GM12873 (cell line): ENCODE measurements at regions not wholly inside any gene's neighbourhood (a gene's known extent, or its start where the extent isn't known, plus 50 kb on each side); places are given as distances from the start of the nearest gene placed in this dataset.

ENCODE experiments used
- TF ChIP-seq, protein P1 (sequence below): IDR thresholded peaks from 2 replicates; pipeline ENCODE4 v1.5.1; 2012; ENCODE audit warnings: low read depth, mild to moderate bottlenecking, moderate library complexity, low read length, control low read depth; ENCODE audit not compliant: insufficient read depth; ENCODE audit errors: missing control alignments

DNA sequence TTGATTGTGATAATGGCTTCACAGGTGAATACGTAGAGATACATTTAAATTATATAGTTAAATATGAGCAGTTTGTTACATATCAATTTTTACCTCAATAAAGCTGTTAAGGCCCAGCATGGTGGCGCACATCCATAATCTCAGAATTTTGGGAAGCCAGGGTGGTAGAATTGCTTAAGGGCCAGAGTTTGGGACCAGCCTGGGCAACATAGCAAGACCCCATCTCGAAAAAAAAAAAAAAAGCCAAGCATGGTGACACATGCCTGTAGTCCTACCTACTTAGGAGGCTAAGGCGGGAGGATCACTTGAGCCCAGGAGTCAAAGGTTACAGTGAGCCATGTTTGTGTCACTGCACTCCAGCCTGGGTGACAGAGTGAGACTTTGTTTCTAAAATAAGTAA, 138.7 kb upstream of the TMEM161B start:
- TF ChIP-seq, protein P1, sequence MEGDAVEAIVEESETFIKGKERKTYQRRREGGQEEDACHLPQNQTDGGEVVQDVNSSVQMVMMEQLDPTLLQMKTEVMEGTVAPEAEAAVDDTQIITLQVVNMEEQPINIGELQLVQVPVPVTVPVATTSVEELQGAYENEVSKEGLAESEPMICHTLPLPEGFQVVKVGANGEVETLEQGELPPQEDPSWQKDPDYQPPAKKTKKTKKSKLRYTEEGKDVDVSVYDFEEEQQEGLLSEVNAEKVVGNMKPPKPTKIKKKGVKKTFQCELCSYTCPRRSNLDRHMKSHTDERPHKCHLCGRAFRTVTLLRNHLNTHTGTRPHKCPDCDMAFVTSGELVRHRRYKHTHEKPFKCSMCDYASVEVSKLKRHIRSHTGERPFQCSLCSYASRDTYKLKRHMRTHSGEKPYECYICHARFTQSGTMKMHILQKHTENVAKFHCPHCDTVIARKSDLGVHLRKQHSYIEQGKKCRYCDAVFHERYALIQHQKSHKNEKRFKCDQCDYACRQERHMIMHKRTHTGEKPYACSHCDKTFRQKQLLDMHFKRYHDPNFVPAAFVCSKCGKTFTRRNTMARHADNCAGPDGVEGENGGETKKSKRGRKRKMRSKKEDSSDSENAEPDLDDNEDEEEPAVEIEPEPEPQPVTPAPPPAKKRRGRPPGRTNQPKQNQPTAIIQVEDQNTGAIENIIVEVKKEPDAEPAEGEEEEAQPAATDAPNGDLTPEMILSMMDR: no peak

- TF ChIP-seq, protein P1: no peak
These were observed 137.1 kb upstream of the TMEM161B start for GRCh38 chr5:88405783-88406182.

DNA sequence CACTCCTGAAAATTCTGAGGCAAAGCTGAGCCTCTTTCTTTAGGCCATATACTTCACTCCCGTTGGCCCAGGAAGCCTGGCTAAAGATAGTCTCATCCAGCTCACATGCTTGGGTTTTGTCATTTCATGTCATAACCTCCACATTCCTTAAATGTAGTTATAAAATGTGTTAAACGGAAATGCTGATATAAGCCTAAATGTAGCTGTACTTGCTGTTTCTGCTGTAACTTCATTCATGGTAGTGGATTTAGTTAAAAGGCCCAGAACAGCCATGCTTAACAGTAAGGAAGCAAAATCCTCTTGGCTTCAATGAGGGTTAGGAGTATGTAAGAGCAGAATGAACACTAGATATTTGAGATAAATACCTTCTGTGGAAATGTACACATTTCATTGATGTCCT, 135.8 kb upstream of the TMEM161B start:
- TF ChIP-seq, protein P1: no peak

DNA sequence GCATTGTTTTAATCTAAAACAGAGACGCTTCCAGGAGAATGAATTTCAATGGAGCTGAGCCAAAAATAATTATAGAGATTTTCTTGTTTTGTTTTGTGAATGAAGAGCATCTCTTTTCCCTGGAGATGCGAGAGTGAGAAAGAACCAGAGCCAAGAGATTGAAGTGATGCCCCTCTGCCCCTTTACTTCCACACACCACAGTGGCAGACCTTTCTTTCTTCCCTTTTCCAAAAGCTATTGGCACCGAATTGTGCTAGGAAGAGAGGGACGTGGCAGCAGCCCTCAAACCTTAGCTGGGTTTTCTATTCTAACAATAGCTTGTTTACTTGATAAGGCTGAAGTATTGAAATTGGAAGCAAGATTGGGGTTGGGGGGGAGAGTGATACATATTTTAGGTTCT, 133.0 kb upstream of the TMEM161B start:
- TF ChIP-seq, protein P1: no peak

DNA sequence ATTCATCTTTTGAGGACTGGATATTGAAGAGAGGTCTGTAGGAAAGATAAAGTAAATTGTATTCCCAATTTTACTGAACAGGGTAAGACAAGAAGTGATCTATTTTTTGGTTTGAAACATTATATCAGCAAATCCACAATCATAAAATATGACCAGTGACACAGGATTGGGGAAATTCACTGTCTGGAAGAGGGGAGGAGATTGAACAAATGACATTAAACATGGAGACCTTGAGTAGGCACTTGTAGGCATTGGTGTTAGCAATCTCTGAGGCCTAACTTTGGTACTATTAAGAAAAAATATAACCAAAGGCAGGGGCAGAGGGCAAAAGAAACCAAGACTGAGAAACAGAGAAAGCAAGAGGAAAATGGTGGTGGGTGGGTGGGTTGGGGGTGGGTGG, 132.6 kb upstream of the TMEM161B start:
- TF ChIP-seq, protein P1: no peak

GRCh38 chr5:88399561-88399960, 130.9 kb upstream of the TMEM161B start:
- TF ChIP-seq, protein P1: no peak

- TF ChIP-seq, protein P1: no peak
These were observed 129.7 kb upstream of the TMEM161B start for GRCh38 chr5:88398316-88398715.
